Fibroblast of mammary gland (primary cell): ENCODE measurements at regions not wholly inside any gene's neighbourhood (a gene's known extent, or its start where the extent isn't known, plus 50 kb on each side); places are given as distances from the start of the nearest gene placed in this dataset.

Experiments
- DNase-seq: peaks from one replicate; pipeline ENCODE4 v3.0.0-alpha.2; 2010; ENCODE audit warnings: low read depth
- H3K4me3 ChIP-seq: 2 replicates; pipeline ENCODE4 v1.5.1; 2011; ENCODE audit warnings: low read depth, mild to moderate bottlenecking, low read length, moderate library complexity; ENCODE audit not compliant: control insufficient read depth
- TF ChIP-seq, protein P1 (sequence below): conservative IDR thresholded peaks from 2 replicates; pipeline ENCODE4 v1.5.1; 2011; ENCODE audit warnings: low read depth, low read length, inconsistent platforms; ENCODE audit not compliant: control insufficient read depth, insufficient read depth

DNA sequence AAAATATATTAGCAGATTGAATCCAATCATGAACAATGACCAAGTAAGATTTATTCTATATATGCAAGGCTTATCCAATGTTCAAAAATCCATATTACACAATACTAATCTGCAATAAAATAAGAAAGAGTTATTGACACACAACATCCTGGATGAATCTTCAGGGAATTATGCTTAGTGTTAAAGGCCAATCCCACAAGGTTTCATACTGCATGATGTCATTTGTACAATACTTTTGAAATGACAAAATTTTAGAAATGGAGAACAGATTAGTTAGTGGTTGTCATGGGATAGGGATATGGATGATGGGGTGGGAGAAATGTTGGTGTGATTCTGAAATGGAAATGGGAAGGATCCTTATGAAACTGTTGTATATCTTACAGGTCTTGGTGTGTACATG lies 425.7 kb downstream of the SIPA1L2 start:
- no peak overlapping the region for H3K4me3 ChIP-seq
- DNase-seq: peak; percentile 28
- TF ChIP-seq, protein P1, sequence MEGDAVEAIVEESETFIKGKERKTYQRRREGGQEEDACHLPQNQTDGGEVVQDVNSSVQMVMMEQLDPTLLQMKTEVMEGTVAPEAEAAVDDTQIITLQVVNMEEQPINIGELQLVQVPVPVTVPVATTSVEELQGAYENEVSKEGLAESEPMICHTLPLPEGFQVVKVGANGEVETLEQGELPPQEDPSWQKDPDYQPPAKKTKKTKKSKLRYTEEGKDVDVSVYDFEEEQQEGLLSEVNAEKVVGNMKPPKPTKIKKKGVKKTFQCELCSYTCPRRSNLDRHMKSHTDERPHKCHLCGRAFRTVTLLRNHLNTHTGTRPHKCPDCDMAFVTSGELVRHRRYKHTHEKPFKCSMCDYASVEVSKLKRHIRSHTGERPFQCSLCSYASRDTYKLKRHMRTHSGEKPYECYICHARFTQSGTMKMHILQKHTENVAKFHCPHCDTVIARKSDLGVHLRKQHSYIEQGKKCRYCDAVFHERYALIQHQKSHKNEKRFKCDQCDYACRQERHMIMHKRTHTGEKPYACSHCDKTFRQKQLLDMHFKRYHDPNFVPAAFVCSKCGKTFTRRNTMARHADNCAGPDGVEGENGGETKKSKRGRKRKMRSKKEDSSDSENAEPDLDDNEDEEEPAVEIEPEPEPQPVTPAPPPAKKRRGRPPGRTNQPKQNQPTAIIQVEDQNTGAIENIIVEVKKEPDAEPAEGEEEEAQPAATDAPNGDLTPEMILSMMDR: no peak

DNA sequence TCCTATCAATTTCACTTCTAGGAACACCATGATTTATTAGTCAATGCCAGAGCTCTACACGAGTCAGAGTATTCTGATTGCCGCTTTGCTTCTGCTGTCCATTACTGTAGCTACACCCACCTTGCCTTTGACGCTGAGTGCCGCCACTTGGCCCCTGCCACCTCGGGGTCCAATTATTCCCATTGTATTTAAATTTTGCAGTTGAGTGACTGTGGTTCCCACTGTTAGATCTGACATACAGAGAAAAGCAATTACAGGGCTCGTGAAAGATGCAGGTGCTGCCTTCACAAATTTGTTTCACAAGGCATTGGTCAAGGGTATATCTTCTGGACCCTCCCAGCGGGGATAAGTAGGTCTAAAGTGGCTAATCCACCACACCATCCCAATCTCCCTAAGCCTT lies 428.9 kb downstream of the SIPA1L2 start:
- TF ChIP-seq, protein P1: no peak

DNA sequence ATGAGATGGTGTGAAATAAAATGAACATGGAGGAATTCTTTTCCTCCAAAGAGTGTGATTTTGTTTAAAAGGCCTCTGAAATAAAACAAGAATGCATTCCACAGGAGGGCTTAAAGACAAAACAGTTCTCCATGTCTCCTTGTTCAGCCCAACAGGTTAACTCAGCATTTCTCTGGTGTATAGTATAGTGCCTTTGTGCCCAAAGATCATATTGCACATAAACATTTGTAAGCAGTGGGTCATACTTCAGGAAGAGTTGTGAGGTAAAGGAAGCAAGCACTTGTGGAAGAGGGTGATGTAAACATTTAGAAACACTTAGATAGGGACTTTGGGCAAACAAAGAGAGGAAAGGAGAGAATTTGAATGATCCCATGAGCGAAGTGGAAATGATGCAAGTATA lies 433.9 kb downstream of the SIPA1L2 start:
- TF ChIP-seq, protein P1: no peak
- H3K4me3 ChIP-seq: no peak overlapping the region
- no peak for DNase-seq

More for the DNA sequence above, 428.9 kb downstream of the SIPA1L2 start:
- no peak for DNase-seq
- no peak overlapping the region for H3K4me3 ChIP-seq

DNA sequence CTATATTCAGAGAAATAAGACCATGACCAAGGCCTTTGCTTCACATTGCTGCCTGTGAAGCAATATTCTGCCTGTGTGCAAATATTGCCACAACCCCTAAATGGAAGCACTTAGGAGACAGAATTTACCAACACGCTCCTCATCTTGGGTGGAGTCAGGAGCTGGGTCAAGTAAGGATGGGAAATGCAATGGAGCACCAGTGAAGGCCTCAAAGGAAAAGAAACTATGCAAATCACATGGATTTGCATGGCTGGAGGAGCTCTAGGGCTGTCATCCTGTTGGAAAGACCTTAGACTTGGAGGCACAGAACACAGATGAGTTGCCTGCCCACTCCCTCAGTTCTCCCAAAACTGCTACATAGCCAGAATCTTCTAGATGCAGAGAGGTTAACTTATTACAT lies 435.5 kb downstream of the SIPA1L2 start:
- TF ChIP-seq, protein P1: no peak
- no peak overlapping the region for H3K4me3 ChIP-seq
- no peak for DNase-seq

DNA sequence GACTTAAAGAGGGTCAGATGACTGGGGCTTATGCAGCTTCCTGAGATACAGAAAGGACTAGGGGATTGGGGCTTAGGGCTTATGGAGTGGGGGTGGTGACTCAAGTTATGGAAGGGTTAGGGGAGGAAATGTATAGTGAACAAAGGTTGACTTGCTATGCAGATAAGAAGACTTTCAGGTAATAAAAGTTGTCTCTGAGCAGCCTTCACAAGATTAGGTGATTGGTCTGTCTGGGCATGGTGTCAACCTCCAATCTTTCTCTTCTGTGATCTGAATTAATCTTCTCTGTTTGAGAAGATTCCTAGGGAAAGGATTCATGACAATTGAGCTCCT lies 436.5 kb downstream of the SIPA1L2 start:
- DNase-seq: no peak
- no peak overlapping the region for H3K4me3 ChIP-seq
- TF ChIP-seq, protein P1: no peak

DNA sequence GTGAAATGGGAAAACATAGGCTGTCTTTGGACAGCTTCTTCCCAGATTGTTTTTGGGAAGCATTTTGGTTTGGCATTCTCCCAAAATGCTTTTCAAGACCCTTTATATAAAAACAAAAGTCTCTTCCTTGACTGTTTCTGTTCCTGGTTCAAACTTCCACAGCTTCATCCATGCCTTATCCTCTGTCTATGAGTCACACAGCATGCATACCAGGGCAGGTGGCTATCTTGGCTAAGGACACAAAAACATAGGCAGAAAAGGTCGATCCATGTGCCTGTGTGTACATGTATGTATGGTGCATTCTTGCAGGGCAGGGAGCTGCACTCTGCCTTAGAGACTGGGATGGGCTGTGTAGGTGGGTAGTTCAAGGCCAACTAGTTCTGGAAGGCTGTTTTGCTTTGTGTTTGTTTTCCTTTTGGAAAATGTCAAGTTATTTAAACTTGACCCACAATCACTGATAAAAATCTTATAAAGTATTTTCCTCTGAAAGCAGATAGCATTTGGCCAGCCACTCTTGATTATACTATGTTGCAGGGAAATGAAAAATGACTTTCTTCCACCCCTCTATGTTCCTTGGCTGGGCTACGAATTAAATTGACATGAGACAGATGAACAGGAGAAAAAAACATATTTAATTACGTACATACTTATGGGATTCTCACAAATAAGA lies 437.0 kb downstream of the SIPA1L2 start:
- H3K4me3 ChIP-seq: no peak overlapping the region
- TF ChIP-seq, protein P1: no peak
- no peak for DNase-seq

DNA sequence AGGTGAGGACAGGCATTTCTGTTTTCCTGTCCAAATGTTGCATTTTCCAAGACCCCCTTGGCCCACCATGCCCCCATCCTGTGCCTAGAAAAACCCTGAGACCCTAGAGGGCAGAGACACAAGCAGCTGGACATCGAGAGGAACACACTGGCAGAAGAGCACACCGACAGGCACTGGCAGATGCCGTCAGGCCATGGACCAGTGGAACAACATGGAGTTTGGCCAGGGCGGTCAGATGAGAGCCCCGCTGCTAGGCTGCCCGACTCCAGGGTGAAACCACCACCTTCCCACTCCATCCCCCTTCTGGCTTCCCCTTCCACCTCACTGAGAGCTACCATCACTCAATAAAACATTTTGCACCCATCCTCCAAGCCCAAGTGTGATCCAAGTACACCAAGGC lies 438.4 kb downstream of the SIPA1L2 start:
- no peak overlapping the region for H3K4me3 ChIP-seq
- TF ChIP-seq, protein P1: no peak
- no peak for DNase-seq
